Stimulated activated CD4-positive, alpha-beta T cell treated with anti-CD3 and anti-CD28 coated beads, Interleukin-1b, Interleukin-23, amount 100 ng/mL, for 48 hours (primary cell): ENCODE measurements at regions not wholly inside any gene's neighbourhood (a gene's known extent, or its start where the extent isn't known, plus 50 kb on each side); places are given as distances from the start of the nearest gene placed in this dataset.
"Not testable (repeated sequence)": the region's sequence is repeated elsewhere in the genome, so short reads cannot be mapped to it uniquely, and the experiment has no call there.

ENCODE experiments used
- DNase-seq: peaks from one replicate; pipeline ENCODE4 v3.0.0-alpha.2; 2020

- no peak for DNase-seq
Measured at GRCh38 chr1:87398641-87399040, 70.0 kb downstream of the LMO4 start.

- DNase-seq: no peak
Measured at GRCh38 chr1:87399264-87399663, 70.6 kb downstream of the LMO4 start.

GRCh38 chr1:87399701-87400100 is 71.0 kb downstream of the LMO4 start:
- DNase-seq: no peak

GRCh38 chr1:87400813-87401212 is 72.1 kb downstream of the LMO4 start:
- DNase-seq: no peak

- DNase-seq: no peak
Measured at GRCh38 chr1:87402241-87403002, 73.7 kb downstream of the LMO4 start.

- no peak for DNase-seq
Measured at GRCh38 chr1:87403061-87403820, 74.6 kb downstream of the LMO4 start.

GRCh38 chr1:87404296-87404695 is 75.6 kb downstream of the LMO4 start:
- DNase-seq: peak; percentile 2

GRCh38 chr1:87408665-87409248 is 80.1 kb downstream of the LMO4 start:
- DNase-seq: no peak

GRCh38 chr1:87410776-87411480 is 82.2 kb downstream of the LMO4 start:
- no peak for DNase-seq

- DNase-seq: not testable (repeated sequence)
Measured at GRCh38 chr1:87413846-87414245, 85.2 kb downstream of the LMO4 start.

- DNase-seq: no peak
Measured at GRCh38 chr1:87418048-87418447, 89.4 kb downstream of the LMO4 start.

- no peak for DNase-seq
Measured at GRCh38 chr1:87421809-87422208, 93.1 kb downstream of the LMO4 start.

GRCh38 chr1:87424541-87424940 is 95.9 kb downstream of the LMO4 start:
- DNase-seq: no peak

- no peak for DNase-seq
Measured at GRCh38 chr1:87426463-87427249, 98.0 kb downstream of the LMO4 start.

GRCh38 chr1:87428367-87428766 is 99.7 kb downstream of the LMO4 start:
- DNase-seq: no peak

- no peak for DNase-seq
Measured at GRCh38 chr1:87428883-87429282, 100.2 kb downstream of the LMO4 start.

- no peak for DNase-seq
Measured at GRCh38 chr1:87432685-87433084, 104.0 kb downstream of the LMO4 start.

- not testable (repeated sequence) for DNase-seq
Measured at GRCh38 chr1:87433101-87433500, 104.4 kb downstream of the LMO4 start.

- DNase-seq: no peak
Measured at GRCh38 chr1:87435484-87435883, 106.8 kb downstream of the LMO4 start.

- not testable (repeated sequence) for DNase-seq
Measured at GRCh38 chr1:87436115-87436514, 107.4 kb downstream of the LMO4 start.

GRCh38 chr1:87436534-87436933 is 107.9 kb downstream of the LMO4 start:
- DNase-seq: no peak

- DNase-seq: no peak
Measured at GRCh38 chr1:87437663-87438295, 109.1 kb downstream of the LMO4 start.
